DMS153 treated with DMSO at 0.1 percent for 48 hours (cell line): ENCODE measurements at regions not wholly inside any gene's neighbourhood (a gene's known extent, or its start where the extent isn't known, plus 50 kb on each side); places are given as distances from the start of the nearest gene placed in this dataset.
"Not testable (repeated sequence)": the region's sequence is repeated elsewhere in the genome, so short reads cannot be mapped to it uniquely, and the experiment has no call there.

Experiments
- DNase-seq: peaks from one replicate; lab custom pipeline; 2025; ENCODE audit not compliant: unreplicated experiment; lab: John Stamatoyannopoulos, UW

- DNase-seq: no peak
Measured at GRCh38 chr3:21036888-21037287, 714.1 kb downstream of the ZNF385D start.

DNA sequence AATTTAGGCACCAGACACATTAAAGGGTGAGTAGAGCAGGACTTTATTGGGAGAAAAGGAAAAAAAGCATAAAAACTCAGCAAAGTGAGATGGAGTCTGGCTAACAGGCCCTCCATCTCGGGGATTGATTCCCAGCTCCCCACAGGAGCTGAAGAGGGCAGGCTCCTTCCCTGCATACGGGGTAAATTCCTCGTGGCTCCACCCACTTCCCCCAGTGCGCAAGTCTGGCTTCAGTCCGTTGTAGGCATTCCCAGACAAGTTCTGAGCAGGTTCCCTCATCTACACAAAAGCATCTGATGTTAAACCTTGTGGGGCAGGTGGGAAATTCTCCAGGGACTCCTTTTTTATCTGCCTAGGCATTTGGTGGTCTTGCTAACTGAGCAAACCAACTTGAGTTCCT is 722.6 kb downstream of the ZNF385D start:
- no peak for DNase-seq

GRCh38 chr3:21024563-21024962 is 726.4 kb downstream of the ZNF385D start:
- DNase-seq: no peak

- no peak for DNase-seq
Measured at GRCh38 chr3:21020681-21021080, 730.3 kb downstream of the ZNF385D start.

- no peak for DNase-seq
Measured at GRCh38 chr3:21020043-21020442, 731.0 kb downstream of the ZNF385D start.

DNA sequence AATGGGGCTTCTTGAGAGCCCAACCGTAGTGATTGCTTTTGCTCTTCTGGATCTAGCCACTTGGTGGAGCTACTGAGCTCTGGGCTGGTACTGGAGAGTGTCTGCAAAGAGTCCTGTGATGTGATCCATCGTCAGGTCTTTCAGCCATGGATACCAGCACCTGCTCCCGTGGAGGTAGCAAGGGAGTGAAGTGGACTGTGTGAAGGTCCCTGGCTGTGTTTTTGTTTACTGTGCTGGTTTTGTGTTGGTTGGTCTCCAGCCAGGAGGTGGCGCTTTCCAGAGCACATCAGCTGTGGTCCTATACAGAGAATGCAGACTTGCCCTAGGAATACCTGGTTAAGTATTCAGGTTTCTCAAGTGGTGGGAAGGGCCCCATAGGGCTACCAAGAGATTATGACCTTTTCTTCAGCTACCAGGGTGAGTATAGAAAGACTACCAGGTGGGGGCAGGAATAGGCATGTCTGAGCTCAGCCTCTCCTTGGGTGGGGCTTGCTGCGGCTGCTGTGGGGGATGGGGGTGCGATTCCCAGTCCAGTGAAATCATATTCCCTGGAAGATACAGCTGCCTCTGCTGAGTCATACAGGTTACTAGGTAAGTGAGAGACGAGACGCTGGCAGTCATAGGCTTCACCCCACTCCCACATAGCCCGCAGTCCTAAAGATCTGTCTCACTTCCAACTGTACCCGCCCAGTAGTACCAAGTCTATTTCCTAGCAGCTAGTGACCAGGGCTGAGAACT is 733.7 kb downstream of the ZNF385D start:
- no peak for DNase-seq

DNA sequence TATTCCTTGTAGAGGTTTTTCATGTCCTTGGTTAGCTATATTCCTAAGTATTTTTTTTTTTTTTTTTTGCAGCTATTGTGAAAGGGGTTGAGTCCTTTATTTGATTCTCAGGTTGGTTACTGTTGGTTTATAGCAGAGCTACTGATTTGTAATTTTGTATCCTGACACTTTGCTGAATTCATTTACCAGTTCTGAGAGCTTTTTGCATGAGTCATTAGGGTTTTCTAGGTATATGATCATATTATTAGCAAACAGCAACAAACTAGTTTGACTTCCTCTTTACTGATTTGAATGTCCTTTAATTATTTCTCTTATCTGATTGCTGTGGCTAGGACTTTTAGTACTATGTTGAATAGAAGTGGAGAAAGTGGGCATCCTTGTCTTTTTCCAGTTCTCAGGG is 737.4 kb downstream of the ZNF385D start:
- no peak for DNase-seq

GRCh38 chr3:20999661-21000060 is 751.3 kb downstream of the ZNF385D start:
- DNase-seq: no peak

GRCh38 chr3:20997183-20997582 is 753.8 kb downstream of the ZNF385D start:
- no peak for DNase-seq

GRCh38 chr3:20990896-20991295 is 760.1 kb downstream of the ZNF385D start:
- DNase-seq: no peak

GRCh38 chr3:20989653-20990052 is 761.4 kb downstream of the ZNF385D start:
- DNase-seq: not testable (repeated sequence)

DNA sequence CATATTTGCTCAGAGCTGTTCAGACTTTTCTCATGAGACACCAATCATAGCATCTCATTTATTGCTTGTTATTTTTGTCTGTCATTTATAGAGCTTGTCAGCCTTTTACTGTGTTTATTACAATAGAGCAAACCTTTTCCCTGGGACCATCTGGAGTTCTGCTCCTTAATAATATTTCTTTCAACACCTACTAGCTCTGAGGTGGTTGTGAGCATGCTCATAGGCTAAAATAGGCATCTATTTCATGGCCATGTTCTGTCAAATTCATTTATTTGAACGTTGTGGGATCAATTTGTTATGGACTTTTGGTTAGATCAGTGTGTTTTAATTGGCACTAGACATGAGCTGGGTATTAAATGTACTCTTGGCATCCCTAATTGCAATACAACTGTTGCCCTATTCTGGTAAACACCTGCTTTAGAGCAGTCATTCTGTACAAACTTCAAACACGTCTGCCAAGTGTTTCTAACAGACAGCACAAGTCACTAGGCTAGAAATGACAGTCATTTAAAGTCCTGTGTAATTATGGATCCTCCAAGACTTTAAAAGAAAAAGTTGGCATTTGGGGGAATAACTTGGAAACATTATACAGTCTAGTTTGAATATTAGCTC is 766.3 kb downstream of the ZNF385D start:
- DNase-seq: no peak

DNA sequence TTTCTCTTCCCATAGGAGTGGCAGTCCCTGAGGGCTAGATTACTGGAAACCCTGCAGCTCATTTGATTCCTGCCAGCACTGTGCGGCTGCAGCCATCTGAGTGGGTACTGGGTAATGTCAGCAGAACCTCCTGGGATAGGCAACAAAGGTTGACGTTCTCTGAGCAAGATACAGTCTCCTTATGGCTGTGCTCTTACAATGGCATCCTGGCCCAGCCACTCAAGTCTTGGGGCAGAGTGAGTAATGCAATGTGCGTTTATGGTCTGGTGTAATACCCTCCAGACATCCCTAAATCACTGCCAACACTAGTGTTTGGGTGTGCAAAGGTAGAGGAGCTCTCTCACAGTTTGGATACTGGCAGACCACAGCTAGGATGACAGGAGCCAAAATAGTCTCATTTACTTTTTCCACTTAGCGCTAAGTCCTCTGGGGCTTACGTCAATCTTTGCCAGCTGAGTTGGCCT is 775.8 kb downstream of the ZNF385D start:
- DNase-seq: no peak

DNA sequence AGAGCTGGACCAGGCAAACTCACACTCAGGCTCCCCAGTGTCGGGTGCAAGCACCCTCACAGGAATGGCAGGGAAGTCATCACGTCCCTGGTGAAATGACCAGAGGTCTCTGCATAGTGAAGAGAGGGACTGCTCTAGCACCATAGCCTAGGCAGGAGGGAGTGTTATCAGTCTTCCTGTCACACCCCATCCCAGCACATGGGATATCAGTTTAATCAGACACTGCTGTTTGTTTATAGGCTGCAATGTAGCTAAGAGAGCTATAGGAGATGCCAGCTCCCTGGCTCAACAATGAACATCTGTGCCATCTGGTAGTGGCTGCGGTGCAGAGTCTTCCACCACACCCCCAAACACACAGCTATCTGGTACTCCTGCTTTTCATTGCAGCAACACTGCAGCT is 776.6 kb downstream of the ZNF385D start:
- no peak for DNase-seq

DNA sequence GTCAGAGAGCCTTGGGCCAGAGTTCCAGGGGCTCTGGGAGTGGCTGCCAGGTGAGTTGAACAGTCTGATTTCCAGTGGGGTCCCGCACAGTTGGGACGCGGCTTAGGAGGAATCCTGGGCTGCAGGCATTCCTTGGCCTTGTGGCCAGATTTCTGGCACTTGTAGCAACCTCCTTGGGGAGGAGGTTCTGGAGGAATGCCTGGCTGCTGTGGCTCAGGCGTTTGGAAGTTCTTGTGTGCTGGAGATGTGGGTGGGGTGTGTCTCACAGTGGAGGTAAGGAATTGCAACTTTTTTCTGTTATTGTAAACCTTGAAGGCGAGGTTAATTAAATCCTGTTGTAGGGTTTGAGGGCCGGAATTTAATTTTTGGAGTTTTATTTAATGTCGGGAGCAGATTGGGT is 780.2 kb downstream of the ZNF385D start:
- DNase-seq: not testable (repeated sequence)

GRCh38 chr3:20967485-20967884 is 781.5 kb upstream of the SGO1 start:
- DNase-seq: not testable (repeated sequence)

- DNase-seq: no peak
Measured at GRCh38 chr3:20958161-20958560, 772.2 kb upstream of the SGO1 start.

DNA sequence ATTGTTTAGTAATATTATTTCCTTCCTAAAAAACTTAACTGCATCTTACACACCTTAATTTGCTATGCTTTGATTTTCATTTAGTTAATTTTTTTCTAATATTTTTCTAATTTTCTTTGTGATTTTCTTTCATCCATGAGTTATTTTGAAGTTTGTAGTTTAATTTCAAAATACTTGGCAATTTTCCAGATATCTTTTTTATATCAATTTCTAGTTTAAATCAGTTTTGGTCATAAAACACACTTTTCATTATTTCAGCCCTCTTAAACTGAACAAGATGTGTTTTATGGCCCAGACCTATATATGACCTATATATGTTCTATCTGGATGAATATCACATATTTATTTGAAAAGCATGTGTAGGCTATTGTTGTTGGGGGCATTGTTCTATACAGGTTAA is 759.9 kb upstream of the SGO1 start:
- no peak for DNase-seq

DNA sequence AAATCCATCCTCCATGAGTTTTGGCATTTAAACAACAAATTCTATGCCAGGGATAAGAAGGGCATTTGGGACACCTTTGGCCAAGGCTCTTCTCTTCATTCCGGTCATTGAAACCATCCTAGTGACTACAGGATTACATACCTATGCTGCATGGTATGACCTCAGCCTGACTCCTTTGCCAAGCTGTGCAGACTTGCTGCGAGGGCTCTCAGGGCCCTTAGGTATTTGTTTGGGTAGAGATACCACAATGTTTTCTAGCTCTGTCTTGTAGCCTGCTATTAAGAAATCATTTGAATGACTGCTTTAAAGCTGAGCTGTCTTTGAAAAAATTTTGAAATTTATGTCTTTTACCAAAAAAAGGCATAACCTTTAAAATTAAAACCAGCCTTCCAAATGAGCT is 749.8 kb upstream of the SGO1 start:
- DNase-seq: no peak

DNA sequence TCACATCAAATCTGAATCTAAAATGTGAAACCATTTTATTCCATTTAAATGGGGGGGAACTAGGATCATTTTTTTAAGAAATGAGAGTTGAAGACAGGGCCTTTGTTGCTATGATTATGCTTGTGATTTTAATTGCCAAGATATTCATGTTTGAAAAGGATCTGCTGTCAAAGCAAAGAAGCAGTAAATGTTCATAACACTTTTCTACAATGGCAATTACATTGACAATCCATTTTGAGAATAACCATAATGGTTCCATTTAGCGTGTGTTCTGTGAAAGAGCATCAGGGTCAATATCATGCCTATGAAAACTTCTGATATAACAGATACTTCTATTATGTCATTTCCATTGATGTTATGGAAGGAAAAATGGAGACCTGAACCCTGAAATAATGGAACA is 745.8 kb upstream of the SGO1 start:
- DNase-seq: no peak

- no peak for DNase-seq
Measured at GRCh38 chr3:20930034-20930433, 744.0 kb upstream of the SGO1 start.

- no peak for DNase-seq
Measured at GRCh38 chr3:20924646-20925385, 738.8 kb upstream of the SGO1 start.
